ENCODE measurements at regions not wholly inside any gene's neighbourhood (a gene's known extent, or its start where the extent isn't known, plus 50 kb on each side); places are given as distances from the start of the nearest gene placed in this dataset.
"Not testable (repeated sequence)": the region's sequence is repeated elsewhere in the genome, so short reads cannot be mapped to it uniquely, and the experiment has no call there.

GRCh38 chr5:63439537-63439936 is 522.7 kb downstream of the HTR1A start:
- no peaks in the 10 kb centered on the region for H3K4me1 ChIP-seq (ENCODE audit: control insufficient read depth in 2 of 2, insufficient read depth in 2 of 2, low read length in 1 of 2)
- no peak overlapping the region for H3K4me3 ChIP-seq (ENCODE audit: low read depth in 1 of 2, low read length in 2 of 2)
- no peaks in the 10 kb centered on the region for H3K27me3 ChIP-seq (ENCODE audit: control insufficient read depth in 1 of 2, insufficient read depth in 2 of 2, low read length in 2 of 2)
- WGBS, 2 donors: 55 to 63% methylated on average over 3 of the region's 3 CpGs
- no peaks in the 10 kb centered on the region for H3K9me3 ChIP-seq (ENCODE audit: control insufficient read depth in 2 of 2, insufficient read depth in 1 of 2, low read depth in 1 of 2, low read length in 1 of 2)
- H3K36me3 ChIP-seq (ENCODE audit: control insufficient read depth in 2 of 2, insufficient read depth in 2 of 2, low read length in 1 of 2): no peaks in the 10 kb centered on the region
- H3K27ac ChIP-seq (ENCODE audit: low read depth in 2 of 2, low read length in 1 of 2): no peak overlapping the region

- Histone ChIP-seq H3K27me3 (ENCODE audit: control insufficient read depth in 1 of 2, insufficient read depth in 2 of 2, low read length in 2 of 2) (no peaks in the 10 kb centered on the region), H3K9me3 (ENCODE audit: control insufficient read depth in 2 of 2, insufficient read depth in 1 of 2, low read depth in 1 of 2, low read length in 1 of 2) (no peaks in the 10 kb centered on the region), H3K4me3 (ENCODE audit: low read depth in 1 of 2, low read length in 2 of 2) (no peak overlapping the region), H3K27ac (ENCODE audit: low read depth in 2 of 2, low read length in 1 of 2) (no peak overlapping the region), H3K4me1 (ENCODE audit: control insufficient read depth in 2 of 2, insufficient read depth in 2 of 2, low read length in 1 of 2) (no peaks in the 10 kb centered on the region), H3K36me3 (ENCODE audit: control insufficient read depth in 2 of 2, insufficient read depth in 2 of 2, low read length in 1 of 2) (no peaks in the 10 kb centered on the region)
- WGBS, 2 donors: 68 to 70% methylated on average over 4 of the region's 4 CpGs
Observed at GRCh38 chr5:63409737-63410136, 552.5 kb downstream of the HTR1A start.

GRCh38 chr5:63408984-63409383 is 553.3 kb downstream of the HTR1A start:
- Histone ChIP-seq H3K4me3 (ENCODE audit: low read depth in 1 of 2, low read length in 2 of 2) (no peak overlapping the region), H3K27me3 (ENCODE audit: control insufficient read depth in 1 of 2, insufficient read depth in 2 of 2, low read length in 2 of 2) (no peaks in the 10 kb centered on the region), H3K27ac (ENCODE audit: low read depth in 2 of 2, low read length in 1 of 2) (no peak overlapping the region), H3K36me3 (ENCODE audit: control insufficient read depth in 2 of 2, insufficient read depth in 2 of 2, low read length in 1 of 2) (no peaks in the 10 kb centered on the region), H3K4me1 (ENCODE audit: control insufficient read depth in 2 of 2, insufficient read depth in 2 of 2, low read length in 1 of 2) (no peaks in the 10 kb centered on the region), H3K9me3 (ENCODE audit: control insufficient read depth in 2 of 2, insufficient read depth in 1 of 2, low read depth in 1 of 2, low read length in 1 of 2) (no peaks in the 10 kb centered on the region)
- WGBS, 2 donors: 60 to 61% methylated on average over 3 of the region's 3 CpGs

- 45 to 47% methylated on average over 7 of the region's 7 CpGs for WGBS, 2 donors
- no peaks in the 10 kb centered on the region for H3K27me3 ChIP-seq (ENCODE audit: control insufficient read depth in 1 of 2, insufficient read depth in 2 of 2, low read length in 2 of 2)
- H3K4me1 ChIP-seq (ENCODE audit: control insufficient read depth in 2 of 2, insufficient read depth in 2 of 2, low read length in 1 of 2): no peaks in the 10 kb centered on the region
- no peak overlapping the region for H3K27ac ChIP-seq (ENCODE audit: low read depth in 2 of 2, low read length in 1 of 2)
- no peaks in the 10 kb centered on the region for H3K9me3 ChIP-seq (ENCODE audit: control insufficient read depth in 2 of 2, insufficient read depth in 1 of 2, low read depth in 1 of 2, low read length in 1 of 2)
- no peaks in the 10 kb centered on the region for H3K36me3 ChIP-seq (ENCODE audit: control insufficient read depth in 2 of 2, insufficient read depth in 2 of 2, low read length in 1 of 2)
- H3K4me3 ChIP-seq (ENCODE audit: low read depth in 1 of 2, low read length in 2 of 2): no peak overlapping the region
Observed at GRCh38 chr5:63401436-63402046, 560.7 kb downstream of the HTR1A start.

GRCh38 chr5:63400079-63400478 is 562.2 kb downstream of the HTR1A start:
- no peaks in the 10 kb centered on the region for H3K36me3 ChIP-seq (ENCODE audit: control insufficient read depth in 2 of 2, insufficient read depth in 2 of 2, low read length in 1 of 2)
- H3K27me3 ChIP-seq (ENCODE audit: control insufficient read depth in 1 of 2, insufficient read depth in 2 of 2, low read length in 2 of 2): no peaks in the 10 kb centered on the region
- H3K4me3 ChIP-seq (ENCODE audit: low read depth in 1 of 2, low read length in 2 of 2): no peak overlapping the region
- no peaks in the 10 kb centered on the region for H3K4me1 ChIP-seq (ENCODE audit: control insufficient read depth in 2 of 2, insufficient read depth in 2 of 2, low read length in 1 of 2)
- WGBS, 2 donors: 34 to 41% methylated on average over 2 of the region's 2 CpGs
- no peak overlapping the region for H3K27ac ChIP-seq (ENCODE audit: low read depth in 2 of 2, low read length in 1 of 2)
- no peaks in the 10 kb centered on the region for H3K9me3 ChIP-seq (ENCODE audit: control insufficient read depth in 2 of 2, insufficient read depth in 1 of 2, low read depth in 1 of 2, low read length in 1 of 2)

- Histone ChIP-seq H3K36me3 (ENCODE audit: control insufficient read depth in 2 of 2, insufficient read depth in 2 of 2, low read length in 1 of 2) (no peaks in the 10 kb centered on the region), H3K4me3 (ENCODE audit: low read depth in 1 of 2, low read length in 2 of 2) (no peak overlapping the region), H3K9me3 (ENCODE audit: control insufficient read depth in 2 of 2, insufficient read depth in 1 of 2, low read depth in 1 of 2, low read length in 1 of 2) (no peaks in the 10 kb centered on the region), H3K27me3 (ENCODE audit: control insufficient read depth in 1 of 2, insufficient read depth in 2 of 2, low read length in 2 of 2) (no peaks in the 10 kb centered on the region), H3K4me1 (ENCODE audit: control insufficient read depth in 2 of 2, insufficient read depth in 2 of 2, low read length in 1 of 2) (no peaks in the 10 kb centered on the region), H3K27ac (ENCODE audit: low read depth in 2 of 2, low read length in 1 of 2) (no peak overlapping the region)
- WGBS, 2 donors: 85 to 88% methylated on average over 1 of the region's 1 CpG
Observed at GRCh38 chr5:63398346-63398745, 563.9 kb downstream of the HTR1A start.

- H3K36me3 ChIP-seq (ENCODE audit: control insufficient read depth in 2 of 2, insufficient read depth in 2 of 2, low read length in 1 of 2); H3K4me1 ChIP-seq (ENCODE audit: control insufficient read depth in 2 of 2, insufficient read depth in 2 of 2, low read length in 1 of 2); H3K27ac ChIP-seq (ENCODE audit: low read depth in 2 of 2, low read length in 1 of 2); H3K9me3 ChIP-seq (ENCODE audit: control insufficient read depth in 2 of 2, insufficient read depth in 1 of 2, low read depth in 1 of 2, low read length in 1 of 2); H3K27me3 ChIP-seq (ENCODE audit: control insufficient read depth in 1 of 2, insufficient read depth in 2 of 2, low read length in 2 of 2); H3K4me3 ChIP-seq (ENCODE audit: low read depth in 1 of 2, low read length in 2 of 2): not testable (repeated sequence)
- WGBS, 2 donors: 85 to 87% methylated on average over 5 of the region's 5 CpGs
Observed at GRCh38 chr5:63388188-63388587, 574.1 kb downstream of the HTR1A start.

- H3K9me3 ChIP-seq (ENCODE audit: control insufficient read depth in 2 of 2, insufficient read depth in 1 of 2, low read depth in 1 of 2, low read length in 1 of 2): peaks cover 0 to 4% of the 10 kb centered on the region in 2 donors
Observed at GRCh38 chr5:63375851-63376250, 586.4 kb downstream of the HTR1A start.

GRCh38 chr5:63374085-63374484 is 588.2 kb downstream of the HTR1A start:
- Histone ChIP-seq H3K27ac (ENCODE audit: low read depth in 2 of 2, low read length in 1 of 2) (no peak overlapping the region), H3K9me3 (ENCODE audit: control insufficient read depth in 2 of 2, insufficient read depth in 1 of 2, low read depth in 1 of 2, low read length in 1 of 2) (peaks cover 0 to 4% of the 10 kb centered on the region in 2 donors), H3K4me1 (ENCODE audit: control insufficient read depth in 2 of 2, insufficient read depth in 2 of 2, low read length in 1 of 2) (no peaks in the 10 kb centered on the region), H3K36me3 (ENCODE audit: control insufficient read depth in 2 of 2, insufficient read depth in 2 of 2, low read length in 1 of 2) (no peaks in the 10 kb centered on the region), H3K27me3 (ENCODE audit: control insufficient read depth in 1 of 2, insufficient read depth in 2 of 2, low read length in 2 of 2) (no peaks in the 10 kb centered on the region), H3K4me3 (ENCODE audit: low read depth in 1 of 2, low read length in 2 of 2) (no peak overlapping the region)

More at GRCh38 chr5:63375851-63376250, 586.4 kb downstream of the HTR1A start:
- H3K4me1 ChIP-seq (ENCODE audit: control insufficient read depth in 2 of 2, insufficient read depth in 2 of 2, low read length in 1 of 2): no peaks in the 10 kb centered on the region
- H3K27ac ChIP-seq (ENCODE audit: low read depth in 2 of 2, low read length in 1 of 2): no peak overlapping the region
- no peaks in the 10 kb centered on the region for H3K36me3 ChIP-seq (ENCODE audit: control insufficient read depth in 2 of 2, insufficient read depth in 2 of 2, low read length in 1 of 2)
- WGBS, 2 donors: 54 to 67% methylated on average over 6 of the region's 6 CpGs
- no peaks in the 10 kb centered on the region for H3K27me3 ChIP-seq (ENCODE audit: control insufficient read depth in 1 of 2, insufficient read depth in 2 of 2, low read length in 2 of 2)
- H3K4me3 ChIP-seq (ENCODE audit: low read depth in 1 of 2, low read length in 2 of 2): no peak overlapping the region

- H3K9me3 ChIP-seq (ENCODE audit: control insufficient read depth in 2 of 2, insufficient read depth in 1 of 2, low read depth in 1 of 2, low read length in 1 of 2): no peaks in the 10 kb centered on the region
- H3K27me3 ChIP-seq (ENCODE audit: control insufficient read depth in 1 of 2, insufficient read depth in 2 of 2, low read length in 2 of 2): no peaks in the 10 kb centered on the region
- no peaks in the 10 kb centered on the region for H3K4me1 ChIP-seq (ENCODE audit: control insufficient read depth in 2 of 2, insufficient read depth in 2 of 2, low read length in 1 of 2)
- WGBS, 2 donors: 42 to 52% methylated on average over 1 of the region's 1 CpG
- H3K27ac ChIP-seq (ENCODE audit: low read depth in 2 of 2, low read length in 1 of 2): no peak overlapping the region
- no peaks in the 10 kb centered on the region for H3K36me3 ChIP-seq (ENCODE audit: control insufficient read depth in 2 of 2, insufficient read depth in 2 of 2, low read length in 1 of 2)
- H3K4me3 ChIP-seq (ENCODE audit: low read depth in 1 of 2, low read length in 2 of 2): no peak overlapping the region
Observed at GRCh38 chr5:63351164-63351563, 611.1 kb downstream of the HTR1A start.

Measured in esophagus (tissue), 2 donors.